Hepatocyte (in vitro differentiated cells): ENCODE measurements at regions not wholly inside any gene's neighbourhood (a gene's known extent, or its start where the extent isn't known, plus 50 kb on each side); places are given as distances from the start of the nearest gene placed in this dataset.

Source experiments
- CTCF ChIP-seq: fragments of 200-600 bp; sonication (generic); IDR thresholded peaks from 2 replicates; pipeline ENCODE4 v1.5.1; 2016; ENCODE audit warnings: antibody characterized with exemption, mild to moderate bottlenecking; ENCODE audit not compliant: poor library complexity
- EZH2 ChIP-seq: fragments of 200-600 bp; sonication (generic); IDR thresholded peaks from 2 replicates; pipeline ENCODE4 v1.6.1; 2016; ENCODE audit warnings: antibody characterized with exemption, mild to moderate bottlenecking, borderline replicate concordance

GRCh38 chr5:17431272-17432050 is 66.6 kb upstream of the TAF11L2 start:
- TF ChIP-seq CTCF (no peak), EZH2 (no peak)
